ENCODE measurements at regions not wholly inside any gene's neighbourhood (a gene's known extent, or its start where the extent isn't known, plus 50 kb on each side); places are given as distances from the start of the nearest gene placed in this dataset.

DNA sequence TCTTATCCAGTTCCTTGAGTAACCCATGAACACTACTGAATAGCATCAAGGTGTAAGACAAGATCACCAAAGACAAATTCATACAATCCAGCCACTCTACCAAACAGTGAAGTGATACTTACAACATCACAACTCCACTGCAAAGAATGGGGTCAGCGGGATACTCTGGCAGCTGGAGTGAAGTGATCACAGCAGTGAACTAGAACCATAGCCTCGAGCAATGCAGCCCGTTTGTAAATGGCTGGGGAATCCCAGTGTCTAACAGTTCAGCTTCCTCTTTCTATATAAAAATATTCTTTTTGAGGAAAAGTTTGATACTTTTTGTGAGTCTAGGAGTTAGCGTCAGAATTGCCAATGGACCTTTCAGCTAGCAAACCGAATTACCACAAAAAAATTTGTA, 515.2 kb downstream of the ZNF608 start:
- Histone ChIP-seq H3K27me3 (replicated peaks in 1 of 4; ENCODE audit: control insufficient read depth in 3 of 4, extremely low read depth in 1 of 4, insufficient read depth in 3 of 4, low read length in 3 of 4) (no peaks in the 10 kb centered on the region), H3K23me2 (ENCODE audit: low read depth, low read length) (no peaks in the 10 kb centered on the region), H3K18ac (ENCODE audit: extremely low read depth, low read length) (no peak overlapping the region), H2AFZ (ENCODE audit: low read length) (no peak overlapping the region), H4K5ac (ENCODE audit: insufficient read length, low read depth, low read length) (no peak overlapping the region), H3K79me2 (ENCODE audit: control insufficient read depth in 1 of 2, insufficient read depth in 2 of 2, low read length in 2 of 2) (no peaks in the 10 kb centered on the region), H2BK20ac (ENCODE audit: low read length) (no peak overlapping the region), H2AK5ac (ENCODE audit: low read depth, low read length) (no peak overlapping the region), H3K4me2 (ENCODE audit: insufficient read depth in 1 of 2, low read depth in 2 of 2, low read length in 2 of 2) (no peak overlapping the region), H3K36me3 (ENCODE audit: control insufficient read depth in 2 of 4, insufficient read depth in 4 of 4, low read length in 3 of 4) (no peaks in the 10 kb centered on the region), H3K4ac (replicated peaks; ENCODE audit: insufficient read length, low read depth, low read length) (no peak overlapping the region), H4K91ac (replicated peaks; ENCODE audit: insufficient read length, low read length) (no peak overlapping the region), H3K9me3 (ENCODE audit: insufficient read depth in 2 of 2, low read depth in 1 of 2, low read length in 1 of 2) (no peaks in the 10 kb centered on the region), H3K56ac (replicated peaks; ENCODE audit: insufficient read length, low read depth, low read length) (no peak overlapping the region), H3K79me1 (ENCODE audit: low read depth, low read length) (no peaks in the 10 kb centered on the region), H3K9ac (replicated peaks in 1 of 4; ENCODE audit: extremely low read depth in 1 of 4, low read depth in 3 of 4, low read length in 3 of 4) (no peak overlapping the region), H3K4me1 (replicated peaks in 1 of 4; ENCODE audit: control insufficient read depth in 3 of 4, insufficient read depth in 4 of 4, low read length in 3 of 4) (peaks cover 1 to 26% (median 12%) of the 10 kb centered on the region in 4 experiments; a peak in 4 of 7 replicates), H2BK15ac (ENCODE audit: low read length) (no peak overlapping the region), H3K23ac (ENCODE audit: insufficient read length) (no peak overlapping the region), H2BK5ac (ENCODE audit: low read depth, low read length) (no peak overlapping the region), H4K20me1 (replicated peaks in 1 of 2; ENCODE audit: control insufficient read depth in 1 of 2, insufficient read depth in 2 of 2, low read length in 2 of 2) (no peaks in the 10 kb centered on the region), H2BK120ac (replicated peaks; ENCODE audit: low read depth, low read length) (no peak overlapping the region), H3K14ac (ENCODE audit: insufficient read length) (no peak overlapping the region), H3K4me3 (ENCODE audit: extremely low read depth in 1 of 4, insufficient read depth in 2 of 4, low read depth in 3 of 4, low read length in 4 of 4) (no peak overlapping the region), H4K8ac (ENCODE audit: extremely low read depth, insufficient read depth, low read length) (no peak overlapping the region), H3K27ac (ENCODE audit: low read depth, low read length) (no peak overlapping the region), H2BK12ac (ENCODE audit: low read depth, low read length) (no peak overlapping the region)
- DNase-seq (ENCODE audit: low read depth in 1 of 2, low spot score in 2 of 2) (no peak), FAIRE-seq (no peak)
- ChIA-PET CTCF (ENCODE audit: partially characterized antibody) (no interaction called here), POLR2A (ENCODE audit: partially characterized antibody) (no interaction called here)
- 81% methylated on average over 5 of the region's 5 CpGs; no CpG with 5 or more reads in 1 of the 2 experiments for WGBS, 2 experiments (ENCODE audit: extremely low coverage in 1 of 2, insufficient coverage in 1 of 2, insufficient read length in 1 of 2, insufficient replicate concordance in 2 of 2, low coverage in 1 of 2, low lambda C conversion rate in 2 of 2, missing lambda C conversion rate in 1 of 2)
- TF ChIP-seq SIX5 (IDR thresholded peaks at IDR 0.05; ENCODE audit: low read depth, low read length) (no peak), SAP30 (IDR thresholded peaks at IDR 0.05; ENCODE audit: insufficient read depth, insufficient replicate concordance, low read length) (no peak), POU5F1 (IDR thresholded peaks at IDR 0.05; ENCODE audit: low read depth, low read length) (no peak), SP4 (IDR thresholded peaks at IDR 0.05; ENCODE audit: low read length) (no peak), EGR1 (IDR thresholded peaks at IDR 0.05; ENCODE audit: borderline replicate concordance, low read depth, low read length) (no peak), SIRT6 (IDR thresholded peaks at IDR 0.05; ENCODE audit: low read length) (no peak), JUN (IDR thresholded peaks at IDR 0.05; ENCODE audit: low read depth, low read length) (no peak), ZNF274 (IDR thresholded peaks at IDR 0.05; ENCODE audit: borderline replicate concordance, extremely low read depth, low read length) (no peak), E2F6 (IDR thresholded peaks at IDR 0.05) (no peak), CHD2 (IDR thresholded peaks at IDR 0.05; ENCODE audit: low read length) (no peak), SRF (IDR thresholded peaks at IDR 0.05; ENCODE audit: low read depth, low read length) (no peak), CREB1 (IDR thresholded peaks at IDR 0.05) (no peak)

All from H1 (cell line).